Medulla oblongata (tissue), 1 donor: ENCODE measurements at regions not wholly inside any gene's neighbourhood (a gene's known extent, or its start where the extent isn't known, plus 50 kb on each side); places are given as distances from the start of the nearest gene placed in this dataset.
"Not testable (repeated sequence)": the region's sequence is repeated elsewhere in the genome, so short reads cannot be mapped to it uniquely, and the experiment has no call there.

Experiments used
- DNase-seq: peaks from one replicate; pipeline ENCODE4 v3.0.0-alpha.2; 2015; ENCODE audit errors: extremely low spot score

DNA sequence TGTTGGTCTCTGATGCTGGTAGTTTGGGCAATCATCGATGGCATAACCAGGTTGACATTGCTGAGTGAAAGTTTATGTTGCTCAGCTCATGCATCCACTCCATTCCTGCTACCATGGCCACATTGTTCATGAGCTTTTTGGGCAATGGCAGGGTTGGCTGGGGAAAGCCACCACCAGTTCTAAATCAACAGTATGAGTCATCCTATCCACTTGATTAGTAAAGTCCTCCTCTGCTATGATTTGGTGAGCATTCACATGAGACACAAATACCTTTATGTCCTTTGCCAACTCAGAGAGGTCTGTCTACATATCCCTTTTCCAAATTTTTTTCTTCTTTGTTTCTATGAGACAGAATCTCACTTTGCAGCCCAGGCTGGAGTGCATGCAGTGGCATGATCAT, 129.7 kb upstream of the FBN2 start:
- no peak for DNase-seq

GRCh38 chr5:128668921-128669320, 130.9 kb upstream of the FBN2 start:
- DNase-seq: no peak

DNA sequence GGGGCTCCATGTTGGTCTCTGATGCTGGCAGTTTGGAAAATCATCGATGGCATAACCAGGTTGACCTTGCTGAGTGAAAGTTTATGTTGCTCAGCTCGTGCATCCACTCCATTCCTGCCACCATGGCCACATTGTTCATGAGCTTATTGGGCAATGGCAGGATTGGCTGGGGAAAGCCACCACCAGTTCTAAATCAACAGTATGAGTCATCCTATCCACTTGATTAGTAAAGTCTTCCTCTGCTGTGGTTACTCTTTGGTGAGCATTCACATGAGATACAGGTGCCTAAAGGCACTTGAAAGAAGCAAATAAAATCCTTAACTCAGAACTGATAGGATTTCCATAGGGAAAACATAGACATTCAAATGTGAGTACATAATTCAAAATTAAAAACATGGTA, 131.8 kb upstream of the FBN2 start:
- no peak for DNase-seq

DNA sequence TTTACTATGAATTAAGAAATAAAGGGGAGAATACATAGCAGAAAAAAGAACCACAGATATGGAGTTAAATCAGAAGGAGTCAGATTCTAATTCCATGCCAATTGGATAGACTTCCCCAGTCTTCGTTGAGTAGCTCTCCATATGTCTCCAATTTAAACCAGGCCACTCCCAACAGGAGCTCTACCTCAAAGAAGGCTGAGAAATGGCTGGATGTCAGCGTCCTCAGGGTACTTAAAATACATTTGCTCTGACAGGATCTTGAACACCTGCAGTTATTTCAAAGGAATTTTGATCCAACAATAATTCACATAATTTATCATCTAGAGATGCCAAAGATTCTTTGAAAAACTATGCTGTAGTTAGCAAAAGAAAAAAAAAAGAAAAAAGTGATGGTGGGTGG, 133.9 kb upstream of the FBN2 start:
- no peak for DNase-seq

DNA sequence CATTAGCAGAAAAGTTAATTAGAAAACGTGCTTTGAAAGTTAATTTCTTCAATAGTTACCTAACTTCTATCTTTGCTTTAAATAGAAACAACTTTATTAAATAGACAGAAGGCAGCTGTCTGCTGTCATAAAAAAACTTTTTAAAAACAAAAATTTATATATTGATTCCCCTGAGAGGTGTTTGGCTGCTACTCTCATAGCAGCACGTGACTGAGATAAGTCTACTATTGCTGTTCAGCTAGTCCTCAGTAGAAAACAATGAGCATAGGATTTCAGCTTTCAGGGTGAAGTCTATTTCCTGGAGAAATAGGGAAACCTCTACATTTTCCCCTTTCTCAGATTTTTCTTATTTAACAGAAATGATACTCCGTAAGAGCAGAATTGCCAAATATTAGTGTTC, 135.0 kb upstream of the FBN2 start:
- DNase-seq: no peak

- DNase-seq: no peak
These were observed 135.4 kb upstream of the FBN2 start for GRCh38 chr5:128673411-128673957.

GRCh38 chr5:128673970-128674369, 135.9 kb upstream of the FBN2 start:
- DNase-seq: no peak

DNA sequence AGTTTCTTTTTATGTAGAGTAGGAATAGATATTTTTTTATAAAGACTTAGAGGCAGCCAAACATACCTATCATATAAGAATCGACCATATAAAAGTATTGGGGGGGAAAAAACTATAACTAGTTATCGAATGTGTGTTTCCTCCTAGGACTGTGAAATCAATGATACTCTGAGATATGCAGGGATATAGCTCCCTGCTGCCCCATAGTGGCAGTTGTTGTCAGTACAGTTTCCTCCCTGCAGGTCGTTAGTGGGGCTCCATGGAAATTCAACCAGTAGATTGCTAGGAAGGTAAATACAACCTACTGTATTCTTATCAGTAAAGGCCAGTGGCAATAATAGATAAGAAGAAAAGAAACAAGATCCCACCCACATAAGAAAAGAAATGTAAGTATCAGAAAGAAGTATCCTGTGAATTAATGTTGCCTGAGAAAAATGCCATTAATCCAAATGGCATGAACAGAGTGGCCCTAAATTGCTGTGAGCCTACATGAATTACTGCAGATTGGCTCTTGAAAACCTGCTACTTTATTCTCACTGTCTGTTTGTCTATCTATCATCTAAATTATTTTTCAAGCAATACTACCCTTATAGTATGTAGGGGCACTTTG, 136.9 kb upstream of the FBN2 start:
- DNase-seq: no peak

DNA sequence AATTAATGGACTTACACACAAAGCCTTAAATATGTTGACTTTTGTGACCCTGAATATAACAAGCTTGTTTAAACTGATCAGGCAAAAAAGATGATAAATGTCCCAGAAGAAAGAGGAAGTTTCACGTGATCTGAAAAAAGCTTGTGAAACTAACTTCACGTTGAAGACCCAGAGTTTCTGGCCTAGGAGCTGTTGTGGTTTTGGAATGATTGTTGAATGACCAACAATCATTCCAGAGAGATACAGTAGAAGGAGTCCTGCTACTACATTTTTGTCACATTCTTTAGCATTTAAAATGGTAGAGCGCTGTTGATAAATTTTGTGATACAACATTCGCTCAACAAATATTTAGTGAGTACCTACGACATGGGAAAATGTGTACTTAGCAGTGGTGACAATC, 143.1 kb upstream of the FBN2 start:
- no peak for DNase-seq

GRCh38 chr5:128681764-128682592, 143.9 kb upstream of the FBN2 start:
- no peak for DNase-seq

GRCh38 chr5:128682669-128683068, 144.6 kb upstream of the FBN2 start:
- DNase-seq: no peak

DNA sequence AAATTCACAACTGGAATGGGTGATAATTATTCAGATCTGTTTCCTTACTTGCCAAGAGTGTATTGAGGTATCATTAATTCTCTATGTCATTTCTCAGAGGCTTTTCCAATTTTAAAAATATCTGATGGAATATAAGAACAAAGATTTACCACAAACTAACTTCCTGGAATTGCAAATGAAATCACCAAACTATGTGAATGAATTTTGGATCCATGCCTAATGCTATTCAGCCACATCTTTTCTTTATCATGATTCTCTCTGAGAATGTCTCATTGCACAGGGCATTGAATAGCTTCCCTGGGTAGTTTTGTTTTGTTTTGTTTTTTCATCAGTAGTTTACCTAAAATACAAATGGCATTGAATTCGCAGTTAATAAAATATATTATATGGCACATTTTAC, 146.9 kb upstream of the FBN2 start:
- no peak for DNase-seq

DNA sequence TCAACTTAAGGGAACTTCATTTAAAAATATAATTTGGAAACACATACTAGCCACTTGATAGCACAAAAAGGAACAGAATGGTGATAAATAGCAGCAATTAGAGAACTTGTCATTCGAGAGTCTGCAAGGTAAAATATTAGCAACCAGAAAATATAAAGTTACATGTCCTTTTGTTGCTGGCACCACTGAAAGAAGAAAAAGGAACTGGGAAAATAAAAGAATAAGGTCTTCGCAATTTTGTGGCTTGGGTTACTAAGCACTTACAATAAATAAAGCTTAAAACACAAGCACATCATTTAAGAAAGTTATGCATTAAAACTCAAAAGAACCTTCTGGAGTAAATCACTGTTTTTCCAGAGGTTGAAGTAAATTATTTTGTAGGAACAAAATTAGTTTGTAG, 149.9 kb upstream of the FBN2 start:
- no peak for DNase-seq

- DNase-seq: no peak
These were observed 155.7 kb upstream of the FBN2 start for GRCh38 chr5:128693764-128694163.

DNA sequence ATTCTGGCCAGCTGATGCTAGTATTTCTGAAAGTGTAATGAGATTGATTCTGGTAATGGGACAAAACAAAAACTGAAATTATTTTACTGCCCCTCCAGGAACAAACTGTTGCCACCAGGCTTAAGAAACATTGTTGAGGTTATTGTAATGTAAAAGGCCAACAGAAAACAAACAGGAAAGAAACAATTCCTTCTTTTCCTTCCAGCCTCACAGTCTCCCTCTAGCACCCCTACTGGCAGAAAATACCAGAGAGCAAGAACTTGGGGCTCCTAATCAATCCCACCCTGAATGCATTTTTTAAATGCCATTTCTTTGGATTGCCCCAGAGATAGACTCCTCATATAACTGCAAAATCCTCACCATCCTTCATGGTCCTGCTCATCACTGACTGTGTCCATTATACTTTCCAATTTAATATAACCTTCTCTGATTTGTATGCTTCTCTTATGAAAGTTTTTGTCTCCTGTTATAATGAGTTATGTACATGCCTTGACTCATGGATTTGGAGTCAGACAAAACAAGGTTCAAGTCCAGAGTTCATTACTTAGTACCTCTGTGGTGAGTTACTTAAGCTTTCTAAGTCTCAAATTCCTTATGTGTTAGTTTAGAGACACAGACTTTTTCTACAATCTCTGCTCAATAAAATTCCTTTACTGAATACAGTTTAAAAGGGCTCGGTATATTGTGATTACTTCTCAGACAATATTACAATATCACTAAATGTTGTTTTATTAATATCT, 157.9 kb upstream of the FBN2 start:
- peak; percentile 4 for DNase-seq

- DNase-seq: no peak
These were observed 163.3 kb upstream of the FBN2 start for GRCh38 chr5:128701301-128701700.

- no peak for DNase-seq
These were observed 165.3 kb upstream of the FBN2 start for GRCh38 chr5:128703322-128703721.

DNA sequence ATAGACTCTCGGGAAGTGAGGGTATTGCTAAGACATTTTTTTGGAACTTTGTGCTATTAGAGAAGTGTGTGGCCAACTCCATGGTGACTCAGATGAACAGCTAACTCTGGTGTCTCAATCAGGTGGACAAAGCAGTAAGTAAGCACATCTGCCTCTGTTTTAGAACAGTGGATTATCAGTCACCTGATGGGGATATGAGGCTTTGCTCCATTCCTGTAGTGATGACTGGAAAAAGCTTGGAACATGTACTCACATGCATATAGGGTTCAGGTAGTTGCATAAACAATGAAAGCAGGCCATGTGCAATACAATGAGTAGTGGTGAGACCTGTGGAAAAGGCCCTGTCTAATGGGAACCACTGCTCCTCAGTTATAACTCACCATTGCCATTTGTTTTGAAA, 168.2 kb upstream of the FBN2 start:
- no peak for DNase-seq

GRCh38 chr5:128708841-128709240, 170.8 kb upstream of the FBN2 start:
- DNase-seq: no peak

DNA sequence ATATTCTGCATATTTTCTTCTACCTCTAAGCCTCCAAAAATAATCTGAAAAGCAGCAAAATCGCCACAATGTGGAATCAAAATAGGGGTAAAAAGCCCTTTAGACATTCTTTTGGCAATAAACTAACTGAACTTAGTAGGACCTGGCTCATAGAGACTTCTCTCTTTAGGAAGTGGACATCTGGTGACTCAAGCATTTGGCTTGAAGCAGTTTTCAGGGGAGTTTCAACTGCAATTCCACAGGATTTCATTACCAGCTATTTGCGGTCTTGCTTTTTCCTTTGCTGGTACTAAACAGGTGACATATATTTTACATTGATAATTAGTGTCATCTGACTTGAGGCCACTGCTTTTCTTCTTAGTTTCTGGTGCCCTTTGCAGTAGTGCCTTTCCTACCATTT, 173.2 kb upstream of the FBN2 start:
- DNase-seq: no peak

GRCh38 chr5:128714551-128714950, 176.5 kb upstream of the FBN2 start:
- DNase-seq: no peak

GRCh38 chr5:128722551-128722950, 184.5 kb upstream of the FBN2 start:
- no peak for DNase-seq

GRCh38 chr5:128730021-128730420, 192.0 kb upstream of the FBN2 start:
- not testable (repeated sequence) for DNase-seq
